SK-N-SH (cell line): ENCODE measurements at regions not wholly inside any gene's neighbourhood (a gene's known extent, or its start where the extent isn't known, plus 50 kb on each side); places are given as distances from the start of the nearest gene placed in this dataset.

Experiments
- CTCF ChIA-PET: fragments of 300-600, 350-600 bp; formaldehyde crosslinking; extraction: SDS; loops from one replicate; lab custom pipeline; 2021; lab: Yijun Ruan, JAX
- POLR2A ChIA-PET: fragments of 350-600 bp; sonication (Branson Sonifier 250); formaldehyde crosslinking; extraction: SDS; loops from one replicate; lab custom pipeline; 2020; ENCODE audit warnings: antibody characterized with exemption, inconsistent platforms; lab: Yijun Ruan, JAX
- DNase-seq: peaks from one replicate; pipeline ENCODE4 v3.0.0; 2012
- H2AFZ ChIP-seq: fragments of 200-600 bp; sonication (generic); 2 replicates; pipeline ENCODE4 v1.8.1; 2016; ENCODE audit warnings: antibody characterized with exemption, mild to moderate bottlenecking, low read depth
- H3F3A ChIP-seq: fragments of 200-600 bp; sonication (generic); replicated peaks from 2 replicates; pipeline ENCODE3; 2016; ENCODE audit warnings: antibody characterized with exemption, mild to moderate bottlenecking; ENCODE audit not compliant: insufficient read depth
- H3K27ac ChIP-seq, 2 experiments: fragments of 200-500 bp in 1 of 2; fragments of 200-600 bp in 1 of 2; sonication (Bioruptor generic) in 1 of 2; sonication (generic), shearing (Covaris generic) in 1 of 2; 2 replicates each; pipeline versions ENCODE4 v1.5.1 to v1.6.1; 2014 to 2016; ENCODE audit warnings: low read depth in 2 of 2, inconsistent platforms in 1 of 2, low read length in 1 of 2, mild to moderate bottlenecking in 1 of 2, mixed read lengths in 1 of 2
- H3K27me3 ChIP-seq: fragments of 200-600 bp; sonication (generic), shearing (Covaris generic); 2 replicates; pipeline ENCODE4 v1.6.1; 2016; ENCODE audit warnings: mixed run types; ENCODE audit not compliant: insufficient read depth
- H3K36me3 ChIP-seq, 2 experiments: fragments of 200-500 bp in 1 of 2; fragments of 200-600 bp in 1 of 2; sonication (Bioruptor generic) in 1 of 2; sonication (generic) in 1 of 2; replicated peaks in 1 of 2; 2 replicates each; pipeline versions ENCODE3 to v1.5.1; 2014 to 2016; ENCODE audit warnings: low read length in 1 of 2, mild to moderate bottlenecking in 1 of 2; ENCODE audit not compliant: insufficient read depth in 2 of 2, control insufficient read depth in 1 of 2
- H3K4me1 ChIP-seq, 2 experiments: fragments of 200-500 bp in 1 of 2; fragments of 200-600 bp in 1 of 2; sonication (Bioruptor generic) in 1 of 2; sonication (generic), shearing (Covaris generic) in 1 of 2; 2 replicates each; pipeline versions ENCODE4 v1.5.1 to v1.6.1; 2014 to 2016; ENCODE audit warnings: low read depth in 1 of 2, low read length in 1 of 2, mixed run types in 1 of 2; ENCODE audit not compliant: insufficient read depth in 2 of 2, control insufficient read depth in 1 of 2
- H3K4me2 ChIP-seq: fragments of 200-600 bp; sonication (generic), shearing (Covaris generic); 2 replicates; pipeline ENCODE4 v1.6.1; 2017; ENCODE audit warnings: mixed run types
- H3K4me3 ChIP-seq, 2 experiments: fragments of 200-500 bp in 1 of 2; fragments of 200-600 bp in 1 of 2; sonication (Bioruptor generic) in 1 of 2; sonication (generic), shearing (Covaris generic) in 1 of 2; 2 replicates each; pipeline versions ENCODE4 v1.5.1 to v1.8.1; 2014 to 2016; ENCODE audit warnings: low read depth in 2 of 2, inconsistent platforms in 1 of 2, low read length in 1 of 2, mild to moderate bottlenecking in 1 of 2, mixed read lengths in 1 of 2, moderate library complexity in 1 of 2
- H3K79me2 ChIP-seq: fragments of 200-600 bp; sonication (generic); 2 replicates; pipeline ENCODE4 v1.8.1; 2017; ENCODE audit warnings: mild to moderate bottlenecking; ENCODE audit not compliant: insufficient read depth
- H3K9ac ChIP-seq: fragments of 200-600 bp; sonication (generic); 2 replicates; pipeline ENCODE4 v1.6.1; 2017; ENCODE audit warnings: mixed run types
- H3K9me2 ChIP-seq: fragments of 200-600 bp; sonication (generic); 2 replicates; pipeline ENCODE4 v1.6.1; 2017; ENCODE audit warnings: mixed run types
- H3K9me3 ChIP-seq: fragments of 200-600 bp; sonication (generic); 2 replicates; pipeline ENCODE4 v1.6.1; 2017; ENCODE audit warnings: mixed run types, mild to moderate bottlenecking, moderate library complexity
- H4K20me1 ChIP-seq: fragments of 200-600 bp; sonication (generic); 2 replicates; pipeline ENCODE4 v1.6.1; 2017; ENCODE audit warnings: mild to moderate bottlenecking, mixed run types; ENCODE audit not compliant: insufficient read depth
- CTCF ChIP-seq: fragments of 200-600 bp; sonication (generic); IDR thresholded peaks from 2 replicates; pipeline ENCODE4 v1.6.1; 2017; ENCODE audit warnings: antibody characterized with exemption, mild to moderate bottlenecking, moderate library complexity
- ELF1 ChIP-seq: IDR thresholded peaks from 2 replicates; pipeline ENCODE4 v1.4.0; 2012
- FOSL2 ChIP-seq: IDR thresholded peaks from 2 replicates; pipeline ENCODE4 v1.4.0; 2012; ENCODE audit warnings: low read depth, mild to moderate bottlenecking, moderate library complexity, borderline replicate concordance
- IRF3 ChIP-seq: fragments of 150-350 bp; IDR thresholded peaks from 2 replicates; pipeline ENCODE4 v1.6.1; 2016; ENCODE audit warnings: mild to moderate bottlenecking, low read depth, low read length
- JUND ChIP-seq: IDR thresholded peaks from 2 replicates; pipeline ENCODE4 v1.4.0; 2012
- MAX ChIP-seq: IDR thresholded peaks from 2 replicates; pipeline ENCODE4 v1.4.0; 2012; ENCODE audit warnings: low read depth
- MXI1 ChIP-seq: IDR thresholded peaks from 2 replicates; pipeline ENCODE4 v1.6.1; 2012; ENCODE audit warnings: mild to moderate bottlenecking, low read depth, low read length, improper control_type of control experiment
- NFIC ChIP-seq: IDR thresholded peaks from 2 replicates; pipeline ENCODE4 v1.4.0; 2012; ENCODE audit warnings: borderline replicate concordance
- POLR2AphosphoS5 ChIP-seq: IDR thresholded peaks from 2 replicates; pipeline ENCODE4 v1.6.1; 2012; ENCODE audit warnings: low read depth, low read length
- RCOR1 ChIP-seq: fragments of 150-350 bp; IDR thresholded peaks from 2 replicates; pipeline ENCODE4 v1.6.1; 2017; ENCODE audit warnings: antibody characterized with exemption, low read length
- REST ChIP-seq: IDR thresholded peaks from 2 replicates; pipeline ENCODE4 v1.6.1; 2012; ENCODE audit warnings: mild to moderate bottlenecking, low read depth, low read length, moderate library complexity
- RFX5 ChIP-seq: IDR thresholded peaks from 2 replicates; pipeline ENCODE4 v1.6.1; 2012; ENCODE audit warnings: mild to moderate bottlenecking, improper control_type of control experiment, low read length
- SMC3 ChIP-seq: IDR thresholded peaks from 2 replicates; pipeline ENCODE4 v1.6.1; 2012; ENCODE audit warnings: low read depth, low read length, improper control_type of control experiment
- TEAD4 ChIP-seq: IDR thresholded peaks from 2 replicates; pipeline ENCODE4 v1.4.0; 2012; ENCODE audit warnings: mild to moderate bottlenecking, borderline replicate concordance; ENCODE audit not compliant: insufficient read depth
- YY1 ChIP-seq: IDR thresholded peaks from 2 replicates; pipeline ENCODE4 v1.4.0; 2012; ENCODE audit warnings: low read depth, mild to moderate bottlenecking
- ZBTB33 ChIP-seq: IDR thresholded peaks from 2 replicates; pipeline ENCODE4 v1.4.0; 2012; ENCODE audit warnings: low read depth, borderline replicate concordance
- WGBS: methylation state at CpG from one replicate; pipeline ENCODE4 v1.1.6; 2017; ENCODE audit warnings: low lambda C conversion rate; 5-methylcytosine and 5-hydroxymethylcytosine counted together

- 78% methylated on average over 4 of the region's 4 CpGs for WGBS
- ChIA-PET CTCF (interaction anchor here (1.3 to 1.9 kb wide), 3 partner anchors 11 to 214 kb away, joined by 4 to 6 read pairs (median 4); no protein-coding TSS in a partner anchor), POLR2A (interaction anchor here (1.0 kb wide), 1 partner anchor 213 kb away, joined by 4 read pairs; the partner anchor contains the start of gene ZFP36L2)
- Histone ChIP-seq H3K4me2 (no peak overlapping the region), H3K27ac (no peak overlapping the region), H3K9ac (no peak overlapping the region), H3K27me3 (no peaks in the 10 kb centered on the region), H3K9me2 (no peaks in the 10 kb centered on the region), H2AFZ (no peak overlapping the region), H3K4me1 (no peaks in the 10 kb centered on the region; a peak in 1 of 4 replicates), H3F3A (no peaks in the 10 kb centered on the region), H3K4me3 (no peak overlapping the region), H3K79me2 (no peaks in the 10 kb centered on the region), H3K9me3 (no peaks in the 10 kb centered on the region), H3K36me3 (no peaks in the 10 kb centered on the region), H4K20me1 (no peaks in the 10 kb centered on the region)
- DNase-seq, result no peak
- TF ChIP-seq TEAD4 (no peak), RFX5 (no peak), CTCF (no peak), SMC3 (no peak), ZBTB33 (no peak), JUND (no peak)
Measured at GRCh38 chr2:43013821-43014345, 212.5 kb downstream of the ZFP36L2 start.

- CTCF ChIA-PET, result interaction anchor here (1.3 to 1.4 kb wide), 2 partner anchors 13 to 215 kb away, joined by 4 read pairs; no protein-coding TSS in a partner anchor
- Histone ChIP-seq H3K27ac (no peak overlapping the region), H3F3A (no peaks in the 10 kb centered on the region), H3K36me3 (no peaks in the 10 kb centered on the region), H3K4me2 (no peak overlapping the region), H3K9ac (no peak overlapping the region), H3K27me3 (no peaks in the 10 kb centered on the region), H3K9me3 (no peaks in the 10 kb centered on the region), H3K4me1 (peaks cover 0 to 4% of the 10 kb centered on the region in 2 experiments; a peak in 1 of 4 replicates), H2AFZ (no peak overlapping the region), H4K20me1 (no peaks in the 10 kb centered on the region), H3K9me2 (no peaks in the 10 kb centered on the region), H3K4me3 (no peak overlapping the region), H3K79me2 (no peaks in the 10 kb centered on the region)
- no peak for TF ChIP-seq REST
- no peak for TF ChIP-seq FOSL2
- TF ChIP-seq ELF1, result no peak
- no peak for TF ChIP-seq CTCF
- no peak for TF ChIP-seq POLR2AphosphoS5
- TF ChIP-seq RCOR1, result no peak
- no peak for TF ChIP-seq MAX
- no peak for TF ChIP-seq IRF3
- TF ChIP-seq MXI1, result no peak
- no peak for TF ChIP-seq SMC3
- no peak for TF ChIP-seq YY1
- TF ChIP-seq NFIC, result no peak
- POLR2A ChIA-PET, result interaction anchor here (1.0 kb wide), 1 partner anchor 213 kb away, joined by 4 read pairs; the partner anchor contains the start of gene ZFP36L2
- 42% methylated on average over 2 of the region's 2 CpGs for WGBS
- no peak for DNase-seq
Measured at GRCh38 chr2:43012966-43013365, 213.4 kb downstream of the ZFP36L2 start.
